ENCODE measurements at regions not wholly inside any gene's neighbourhood (a gene's known extent, or its start where the extent isn't known, plus 50 kb on each side); places are given as distances from the start of the nearest gene placed in this dataset.

DNA sequence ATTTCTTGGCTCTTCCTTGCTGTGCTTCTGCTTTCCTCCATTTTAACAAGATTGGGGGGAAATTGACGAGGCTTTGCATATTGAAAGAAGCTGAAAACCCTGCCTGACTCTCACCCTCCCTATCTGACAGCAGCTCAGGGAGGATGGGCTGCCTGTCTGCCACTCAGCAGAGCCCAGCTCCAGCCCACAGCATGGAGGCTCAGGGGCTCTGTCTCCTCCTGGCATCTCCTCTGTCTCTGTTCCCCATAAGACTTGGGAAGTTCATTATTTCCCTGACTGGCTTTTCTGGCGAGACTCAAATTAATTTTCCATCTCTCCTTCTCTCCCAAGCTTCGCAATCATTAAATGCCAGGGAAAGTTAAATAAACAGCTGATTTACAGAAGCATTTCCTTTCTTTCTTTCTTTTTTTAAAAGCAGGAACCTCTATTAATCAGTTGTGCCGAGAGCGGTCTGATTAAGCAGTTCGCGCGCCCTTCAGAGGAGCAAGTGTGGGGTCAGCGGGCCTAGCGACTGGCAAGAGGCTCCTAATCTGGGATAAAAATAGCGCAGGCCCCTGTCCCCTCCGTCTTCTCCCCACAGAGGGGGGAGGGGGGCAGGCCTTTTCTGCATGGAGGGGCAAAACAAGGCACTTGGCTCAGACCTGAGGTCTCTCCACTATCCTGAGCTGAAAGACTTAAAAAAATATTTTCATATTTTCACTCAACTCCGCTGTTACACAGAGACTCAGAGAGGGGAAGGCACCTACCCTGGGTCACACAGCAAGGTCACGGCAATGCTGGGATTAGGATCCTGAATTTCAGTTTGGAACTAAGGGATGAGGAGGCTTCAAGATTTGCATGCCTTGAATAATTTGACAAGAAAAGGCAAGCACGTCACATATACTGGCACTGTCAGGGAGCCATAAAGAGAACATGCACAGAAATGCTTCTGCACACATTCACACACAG, 170.4 kb downstream of the ACTL8 start:
- H2AFZ ChIP-seq (ENCODE audit: low read depth, low read length, poor library complexity, severe bottlenecking) = no peak overlapping the region
- DNase-seq (ENCODE audit: low read depth, low spot score) (no peak), ATAC-seq (no peak)
- H3K4me3 ChIP-seq (replicated peaks in 1 of 2; ENCODE audit: low read depth in 1 of 2, low read length in 2 of 2) = no peak overlapping the region
- H4K20me1 ChIP-seq (ENCODE audit: insufficient read depth) = no peaks in the 10 kb centered on the region
- ChIA-PET RAD21 (ENCODE audit: low non-redundant PET in 1 of 2, low total read pairs in 2 of 2, uncharacterized antibody in 2 of 2, unreplicated experiment in 2 of 2) (no interaction called here), CTCF (interaction anchor here (1.1 kb wide), 1 partner anchor 175 kb away, joined by 3 read pairs; no protein-coding TSS in a partner anchor), POLR2A (no interaction called here)
- H3K9ac ChIP-seq (ENCODE audit: low read length) = no peak overlapping the region
- no peak for TF ChIP-seq FOSL1 (IDR thresholded peaks at IDR 0.05; ENCODE audit: low read depth)
- TF ChIP-seq, protein P1, sequence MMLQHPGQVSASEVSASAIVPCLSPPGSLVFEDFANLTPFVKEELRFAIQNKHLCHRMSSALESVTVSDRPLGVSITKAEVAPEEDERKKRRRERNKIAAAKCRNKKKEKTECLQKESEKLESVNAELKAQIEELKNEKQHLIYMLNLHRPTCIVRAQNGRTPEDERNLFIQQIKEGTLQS (IDR thresholded peaks at IDR 0.05) = no peak
- TF ChIP-seq EGR1 (IDR thresholded peaks at IDR 0.05; ENCODE audit: low read depth) = no peak
- TF ChIP-seq JUND (IDR thresholded peaks at IDR 0.05) = no peak
- TF ChIP-seq TCF7L2 (IDR thresholded peaks at IDR 0.05; ENCODE audit: borderline replicate concordance, extremely low read depth, insufficient read depth, insufficient read length) = no peak
- no peak for TF ChIP-seq SIN3A (IDR thresholded peaks at IDR 0.05; ENCODE audit: low read depth)
- TF ChIP-seq ZFX (IDR thresholded peaks at IDR 0.05) = no peak
- TF ChIP-seq SRF (IDR thresholded peaks at IDR 0.05; ENCODE audit: low read depth) = no peak
- TF ChIP-seq RAD21 (IDR thresholded peaks at IDR 0.05; ENCODE audit: low read depth) = no peak
- TF ChIP-seq REST (IDR thresholded peaks at IDR 0.05; ENCODE audit: low read depth) = no peak
- TF ChIP-seq ZBTB33 (IDR thresholded peaks at IDR 0.05; ENCODE audit: extremely low read depth, insufficient replicate concordance, low read length) = no peak
- no peak for TF ChIP-seq POLR2AphosphoS5 (IDR thresholded peaks at IDR 0.05; ENCODE audit: low read depth, low read length)
- no peak for TF ChIP-seq SP1 (IDR thresholded peaks at IDR 0.05; ENCODE audit: low read depth)
- no peak for TF ChIP-seq EZH2 (IDR thresholded peaks at IDR 0.05)
- no peaks in the 10 kb centered on the region for H3K79me2 ChIP-seq (ENCODE audit: insufficient read depth, low read length)
- intact Hi-C loops (cut with micrococcal nuclease) = no loop called here
- H3K27ac ChIP-seq (ENCODE audit: low read depth, low read length) = no peak overlapping the region
- H3K4me2 ChIP-seq (ENCODE audit: low read length) = no peak overlapping the region
- no peaks in the 10 kb centered on the region for H3K36me3 ChIP-seq (ENCODE audit: control insufficient read depth in 1 of 2, insufficient read depth in 2 of 2, low read length in 2 of 2)
- BruUV-seq (replicated peaks) = no TSS peak
- H3K27me3 ChIP-seq (ENCODE audit: insufficient read depth, low read length) = peaks cover 59% of the 10 kb centered on the region; the same call in 1 of the 2 replicates
- H3K4me1 ChIP-seq (ENCODE audit: control insufficient read depth in 1 of 2, insufficient read depth in 2 of 2, low read length in 2 of 2) = no peaks in the 10 kb centered on the region
- H3K9me3 ChIP-seq (ENCODE audit: control insufficient read depth in 1 of 2, insufficient read depth in 1 of 2, low read depth in 1 of 2, low read length in 2 of 2) = no peaks in the 10 kb centered on the region
- H3K9me2 ChIP-seq (ENCODE audit: insufficient read depth) = no peaks in the 10 kb centered on the region

Data from HCT116 (cell line).